ENCODE measurements at regions not wholly inside any gene's neighbourhood (a gene's known extent, or its start where the extent isn't known, plus 50 kb on each side); places are given as distances from the start of the nearest gene placed in this dataset.
A peak's percentile ranks its signal among the peaks of the same experiment; 100 is the strongest.

GRCh38 chr1:193631306-193631705 lies 444.9 kb upstream of the B3GALT2 start:
- DNase-seq (ENCODE audit: extremely low read depth, low read depth, low spot score) = no peak

- peak; percentile 58 for DNase-seq (ENCODE audit: extremely low read depth, low read depth, low spot score)
These were observed 443.5 kb upstream of the B3GALT2 start for GRCh38 chr1:193629875-193630274.

GRCh38 chr1:193626695-193627094 lies 440.3 kb upstream of the B3GALT2 start:
- no peak for DNase-seq (ENCODE audit: extremely low read depth, low read depth, low spot score)

GRCh38 chr1:193625255-193625654 lies 438.8 kb upstream of the B3GALT2 start:
- no peak for DNase-seq (ENCODE audit: extremely low read depth, low read depth, low spot score)

GRCh38 chr1:193619911-193620310 lies 433.5 kb upstream of the B3GALT2 start:
- DNase-seq (ENCODE audit: extremely low read depth, low read depth, low spot score) = no peak

GRCh38 chr1:193614817-193615216 lies 428.4 kb upstream of the B3GALT2 start:
- DNase-seq (ENCODE audit: extremely low read depth, low read depth, low spot score) = peak; percentile 67

GRCh38 chr1:193614275-193614674 lies 427.9 kb upstream of the B3GALT2 start:
- DNase-seq (ENCODE audit: extremely low read depth, low read depth, low spot score) = no peak

- no peak for DNase-seq (ENCODE audit: extremely low read depth, low read depth, low spot score)
These were observed 426.6 kb upstream of the B3GALT2 start for GRCh38 chr1:193613041-193613440.

- no peak for DNase-seq (ENCODE audit: extremely low read depth, low read depth, low spot score)
These were observed 423.2 kb upstream of the B3GALT2 start for GRCh38 chr1:193609592-193609991.

- DNase-seq (ENCODE audit: extremely low read depth, low read depth, low spot score) = no peak
These were observed 421.4 kb upstream of the B3GALT2 start for GRCh38 chr1:193607787-193608186.

- no peak for DNase-seq (ENCODE audit: extremely low read depth, low read depth, low spot score)
These were observed 419.6 kb upstream of the B3GALT2 start for GRCh38 chr1:193606035-193606434.

- no peak for DNase-seq (ENCODE audit: extremely low read depth, low read depth, low spot score)
These were observed 416.3 kb upstream of the B3GALT2 start for GRCh38 chr1:193602705-193603104.

- no peak for DNase-seq (ENCODE audit: extremely low read depth, low read depth, low spot score)
These were observed 406.9 kb upstream of the B3GALT2 start for GRCh38 chr1:193593147-193593885.

GRCh38 chr1:193592317-193592716 lies 405.9 kb upstream of the B3GALT2 start:
- no peak for DNase-seq (ENCODE audit: extremely low read depth, low read depth, low spot score)

- DNase-seq (ENCODE audit: extremely low read depth, low read depth, low spot score) = no peak
These were observed 403.7 kb upstream of the B3GALT2 start for GRCh38 chr1:193590102-193590501.

- no peak for DNase-seq (ENCODE audit: extremely low read depth, low read depth, low spot score)
These were observed 403.2 kb upstream of the B3GALT2 start for GRCh38 chr1:193589597-193590040.

GRCh38 chr1:193588311-193589082 lies 402.1 kb upstream of the B3GALT2 start:
- no peak for DNase-seq (ENCODE audit: extremely low read depth, low read depth, low spot score)

GRCh38 chr1:193584731-193585239 lies 398.4 kb upstream of the B3GALT2 start:
- no peak for DNase-seq (ENCODE audit: extremely low read depth, low read depth, low spot score)

GRCh38 chr1:193581341-193581740 lies 394.9 kb upstream of the B3GALT2 start:
- no peak for DNase-seq (ENCODE audit: extremely low read depth, low read depth, low spot score)

GRCh38 chr1:193580419-193580818 lies 394.0 kb upstream of the B3GALT2 start:
- no peak for DNase-seq (ENCODE audit: extremely low read depth, low read depth, low spot score)

GRCh38 chr1:193579323-193579722 lies 392.9 kb upstream of the B3GALT2 start:
- no peak for DNase-seq (ENCODE audit: extremely low read depth, low read depth, low spot score)

GRCh38 chr1:193574913-193575312 lies 388.5 kb upstream of the B3GALT2 start:
- no peak for DNase-seq (ENCODE audit: extremely low read depth, low read depth, low spot score)

Measured in glomerular endothelial cell (primary cell).